ENCODE measurements at regions not wholly inside any gene's neighbourhood (a gene's known extent, or its start where the extent isn't known, plus 50 kb on each side); places are given as distances from the start of the nearest gene placed in this dataset.

GRCh38 chr9:78130004-78130403 is 98.4 kb upstream of the GNAQ start:
- H3K36me3 ChIP-seq (ENCODE audit: insufficient read depth, low read length), result no peaks in the 10 kb centered on the region
- no peak overlapping the region for H3K27ac ChIP-seq (ENCODE audit: low read depth, low read length, poor library complexity, severe bottlenecking)
- no TSS peak for BruUV-seq (replicated peaks)
- no peaks in the 10 kb centered on the region for H3K9me2 ChIP-seq (ENCODE audit: insufficient read depth, low read length)
- peaks cover 19% of the 10 kb centered on the region for H3K4me1 ChIP-seq (ENCODE audit: insufficient read depth, low read length, poor library complexity, severe bottlenecking)
- intact Hi-C loops (cut with micrococcal nuclease; ENCODE audit: unreplicated experiment), result loop anchor here (5.0 to 10.0 kb wide), 3 partner anchors 67 to 955 kb away; partner anchors contain the start of genes CEP78 and VPS13A
- H3K79me2 ChIP-seq (ENCODE audit: insufficient read depth, low read depth, low read length), result no peaks in the 10 kb centered on the region
- 0 out of 2 replicates have a peak overlapping the region, but pooled peaks have one; percentile 13 for H2AFZ ChIP-seq (ENCODE audit: low read length)
- peak; percentile 40 for DNase-seq (ENCODE audit: low spot score)
- TF ChIP-seq CTCF (conservative IDR thresholded peaks at IDR 0.05; ENCODE audit: low read length) (peak; percentile 73), EZH2phosphoT487 (IDR thresholded peaks at IDR 0.05; ENCODE audit: borderline replicate concordance, low read depth, low read length) (no peak)
- H3K4me3 ChIP-seq (ENCODE audit: low read depth, low read length, poor library complexity, severe bottlenecking), result no peak overlapping the region
- POLR2A ChIA-PET, result interaction anchor here (0.7 kb wide), 1 partner anchor 9 kb away, joined by 3 read pairs; no protein-coding TSS in a partner anchor
- CTCF ChIA-PET (ENCODE audit: unreplicated experiment), result no interaction called here
- no peaks in the 10 kb centered on the region for H4K20me1 ChIP-seq (ENCODE audit: insufficient read depth, low read length)
- H3K4me2 ChIP-seq (ENCODE audit: low read length), result no peak overlapping the region
- H3K9me3 ChIP-seq (ENCODE audit: low read length), result no peaks in the 10 kb centered on the region

- Histone ChIP-seq H3K4me1 (ENCODE audit: insufficient read depth, low read length, poor library complexity, severe bottlenecking) (peaks cover 8% of the 10 kb centered on the region), H2AFZ (ENCODE audit: low read length) (no peak overlapping the region), H3K79me2 (ENCODE audit: insufficient read depth, low read depth, low read length) (no peaks in the 10 kb centered on the region), H3K9me3 (ENCODE audit: low read length) (no peaks in the 10 kb centered on the region), H3K4me2 (ENCODE audit: low read length) (no peak overlapping the region), H3K9me2 (ENCODE audit: insufficient read depth, low read length) (no peaks in the 10 kb centered on the region), H3K36me3 (ENCODE audit: insufficient read depth, low read length) (no peaks in the 10 kb centered on the region), H4K20me1 (ENCODE audit: insufficient read depth, low read length) (no peaks in the 10 kb centered on the region), H3K4me3 (ENCODE audit: low read depth, low read length, poor library complexity, severe bottlenecking) (no peak overlapping the region), H3K27ac (ENCODE audit: low read depth, low read length, poor library complexity, severe bottlenecking) (no peak overlapping the region)
- CTCF ChIA-PET (ENCODE audit: unreplicated experiment), result no interaction called here
- DNase-seq (ENCODE audit: low spot score), result no peak
- POLR2A ChIA-PET, result interaction anchor here (0.9 kb wide), 1 partner anchor 83 kb away, joined by 3 read pairs; no protein-coding TSS in a partner anchor
- intact Hi-C loops (cut with micrococcal nuclease; ENCODE audit: unreplicated experiment), result loop anchor here (10.0 kb wide), 1 partner anchor 153 kb away; no protein-coding TSS in a partner anchor
- no TSS peak for BruUV-seq (replicated peaks)
- no peak for TF ChIP-seq EZH2phosphoT487 (IDR thresholded peaks at IDR 0.05; ENCODE audit: borderline replicate concordance, low read depth, low read length)
- no peak for TF ChIP-seq CTCF (conservative IDR thresholded peaks at IDR 0.05; ENCODE audit: low read length)
Measured at GRCh38 chr9:78127279-78128225, 95.9 kb upstream of the GNAQ start.

- no peak overlapping the region for H3K4me3 ChIP-seq (ENCODE audit: low read depth, low read length, poor library complexity, severe bottlenecking)
- CTCF ChIA-PET (ENCODE audit: unreplicated experiment), result no interaction called here
- H3K9me2 ChIP-seq (ENCODE audit: insufficient read depth, low read length), result no peaks in the 10 kb centered on the region
- DNase-seq (ENCODE audit: low spot score), result no peak
- intact Hi-C loops (cut with micrococcal nuclease; ENCODE audit: unreplicated experiment), result loop anchor here (10.0 kb wide), 1 partner anchor 149 kb away; no protein-coding TSS in a partner anchor
- H3K27ac ChIP-seq (ENCODE audit: low read depth, low read length, poor library complexity, severe bottlenecking), result no peak overlapping the region
- no peaks in the 10 kb centered on the region for H3K36me3 ChIP-seq (ENCODE audit: insufficient read depth, low read length)
- no TSS peak for BruUV-seq (replicated peaks)
- H3K9me3 ChIP-seq (ENCODE audit: low read length), result no peaks in the 10 kb centered on the region
- H3K4me1 ChIP-seq (ENCODE audit: insufficient read depth, low read length, poor library complexity, severe bottlenecking), result peaks cover 5% of the 10 kb centered on the region
- no peak overlapping the region for H2AFZ ChIP-seq (ENCODE audit: low read length)
- H3K4me2 ChIP-seq (ENCODE audit: low read length), result no peak overlapping the region
- POLR2A ChIA-PET, result no interaction called here
- no peaks in the 10 kb centered on the region for H4K20me1 ChIP-seq (ENCODE audit: insufficient read depth, low read length)
- H3K79me2 ChIP-seq (ENCODE audit: insufficient read depth, low read depth, low read length), result no peaks in the 10 kb centered on the region
- TF ChIP-seq CTCF (conservative IDR thresholded peaks at IDR 0.05; ENCODE audit: low read length), result no peak
- TF ChIP-seq EZH2phosphoT487 (IDR thresholded peaks at IDR 0.05; ENCODE audit: borderline replicate concordance, low read depth, low read length), result no peak
Measured at GRCh38 chr9:78123808-78124207, 92.2 kb upstream of the GNAQ start.

Data from OCI-LY7 (cell line).